ENCODE measurements at regions not wholly inside any gene's neighbourhood (a gene's known extent, or its start where the extent isn't known, plus 50 kb on each side); places are given as distances from the start of the nearest gene placed in this dataset.

DNA sequence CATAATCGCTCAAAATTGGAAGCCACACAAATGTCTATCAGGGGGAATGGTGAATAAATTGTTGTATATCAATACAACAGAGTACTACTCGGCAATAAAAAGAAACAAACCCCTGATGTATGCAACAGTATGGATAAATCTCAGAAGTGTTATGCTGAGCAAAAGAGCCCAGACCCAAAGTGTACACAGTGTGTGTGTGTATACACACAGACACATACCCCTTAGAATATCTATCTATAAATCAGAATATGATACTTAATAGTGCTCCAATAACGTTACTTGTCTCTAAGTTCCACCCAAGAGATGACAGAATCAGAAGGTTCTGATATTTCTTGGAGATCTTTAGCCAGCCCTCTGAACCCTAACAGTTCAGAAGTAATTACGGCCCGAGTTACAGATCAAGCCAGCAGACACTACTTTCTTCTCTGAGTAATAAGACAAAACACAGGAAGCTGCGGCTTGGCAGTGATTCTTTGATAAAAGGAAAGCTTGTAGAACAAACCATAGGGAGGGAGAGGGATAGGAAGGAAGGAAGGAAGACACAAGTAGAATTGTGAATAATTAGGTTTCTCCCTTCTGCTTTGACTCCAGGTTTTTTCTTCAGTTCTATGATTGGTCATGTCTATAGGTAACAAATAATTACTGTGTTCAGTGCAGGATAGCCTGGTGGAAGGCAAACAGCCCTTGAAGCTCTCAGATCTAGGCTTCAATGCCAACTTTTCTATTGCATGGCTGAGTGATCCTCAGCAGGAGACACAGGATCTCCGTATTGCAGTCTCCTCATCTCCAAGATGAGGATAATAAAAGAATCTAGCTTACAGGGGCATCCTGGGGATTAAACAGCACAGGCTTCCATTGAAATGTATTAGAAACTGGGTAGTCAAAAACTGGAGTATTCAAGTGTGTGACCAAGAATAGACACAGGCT, 75.6 kb upstream of the TEAD1 start:
- H3K9ac ChIP-seq (ENCODE audit: low read length), result no peak overlapping the region
- H4K20me1 ChIP-seq (ENCODE audit: insufficient read depth), result no peaks in the 10 kb centered on the region
- H3K27ac ChIP-seq (ENCODE audit: low read length), result no peak overlapping the region
- H3F3A ChIP-seq (ENCODE audit: insufficient read depth, low read length, poor library complexity, severe bottlenecking), result no peaks in the 10 kb centered on the region
- TF ChIP-seq EP300 (conservative IDR thresholded peaks at IDR 0.05; ENCODE audit: poor library complexity, severe bottlenecking) (no peak), TAF1 (IDR thresholded peaks at IDR 0.05; ENCODE audit: low read depth) (no peak), RAD21 (conservative IDR thresholded peaks at IDR 0.05) (no peak)
- H3K9me3 ChIP-seq (ENCODE audit: low read length), result no peaks in the 10 kb centered on the region
- H3K4me2 ChIP-seq (ENCODE audit: low read length), result no peak overlapping the region
- H2AFZ ChIP-seq (ENCODE audit: low read depth, low read length), result no peak overlapping the region
- no peaks in the 10 kb centered on the region for H3K27me3 ChIP-seq (ENCODE audit: insufficient read depth, low read depth, low read length)
- no peak overlapping the region for H3K4me3 ChIP-seq (ENCODE audit: low read length)
- H3K36me3 ChIP-seq (ENCODE audit: insufficient read depth, low read length), result no peaks in the 10 kb centered on the region
- H3K79me2 ChIP-seq (replicated peaks; ENCODE audit: insufficient read depth, low read length), result no peaks in the 10 kb centered on the region
- H3K9me2 ChIP-seq (ENCODE audit: insufficient read depth, low read length), result no peaks in the 10 kb centered on the region

DNA sequence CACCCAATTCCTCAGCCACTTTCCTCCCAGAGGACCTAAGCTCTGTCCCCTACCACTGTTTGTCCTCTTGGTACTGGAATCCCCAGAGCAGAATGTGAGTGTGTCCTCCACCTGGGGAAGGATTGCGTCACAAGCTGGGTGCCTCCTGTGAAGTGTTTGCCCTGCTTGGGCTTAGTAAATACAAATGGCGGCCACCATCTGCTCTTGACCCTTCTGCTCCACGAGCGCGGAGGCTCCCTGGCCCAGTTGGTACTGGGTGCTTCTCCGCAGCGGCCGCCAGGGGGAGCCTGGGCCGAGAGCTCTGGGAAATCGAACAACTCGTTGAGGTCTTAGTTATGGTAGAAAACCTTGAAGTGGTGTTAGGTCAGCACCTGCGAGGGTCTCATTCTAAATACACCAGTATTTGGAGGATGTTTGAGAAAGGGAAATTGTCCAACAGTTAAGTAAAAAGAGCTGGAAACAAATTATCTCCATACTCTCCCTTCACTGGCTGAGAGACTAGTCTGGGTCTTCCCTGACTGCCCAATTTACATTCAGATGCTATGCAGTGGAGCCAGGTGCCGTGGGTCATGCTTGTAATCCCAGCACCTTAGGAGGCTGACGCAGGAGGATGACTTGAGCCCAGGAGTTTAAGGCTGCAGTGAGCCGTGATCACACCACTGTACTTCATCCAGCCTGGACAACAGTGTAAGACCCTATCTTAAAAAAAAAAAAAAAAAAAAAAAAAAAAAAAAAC, 74.6 kb upstream of the TEAD1 start:
- no peak overlapping the region for H3K9ac ChIP-seq (ENCODE audit: low read length)
- H3K9me3 ChIP-seq (ENCODE audit: low read length), result no peaks in the 10 kb centered on the region
- no peak overlapping the region for H3K4me2 ChIP-seq (ENCODE audit: low read length)
- H3K27me3 ChIP-seq (ENCODE audit: insufficient read depth, low read depth, low read length), result no peaks in the 10 kb centered on the region
- H3K27ac ChIP-seq (ENCODE audit: low read length), result no peak overlapping the region
- no peaks in the 10 kb centered on the region for H4K20me1 ChIP-seq (ENCODE audit: insufficient read depth)
- no peaks in the 10 kb centered on the region for H3K36me3 ChIP-seq (ENCODE audit: insufficient read depth, low read length)
- no peaks in the 10 kb centered on the region for H3K79me2 ChIP-seq (replicated peaks; ENCODE audit: insufficient read depth, low read length)
- H3K4me3 ChIP-seq (ENCODE audit: low read length), result no peak overlapping the region
- H3K9me2 ChIP-seq (ENCODE audit: insufficient read depth, low read length), result no peaks in the 10 kb centered on the region
- H2AFZ ChIP-seq (ENCODE audit: low read depth, low read length), result no peak overlapping the region
- H3F3A ChIP-seq (ENCODE audit: insufficient read depth, low read length, poor library complexity, severe bottlenecking), result no peaks in the 10 kb centered on the region
- TF ChIP-seq POLR2AphosphoS5 (IDR thresholded peaks at IDR 0.05) (no peak), RAD21 (conservative IDR thresholded peaks at IDR 0.05) (no peak)
- TF ChIP-seq, protein P1, sequence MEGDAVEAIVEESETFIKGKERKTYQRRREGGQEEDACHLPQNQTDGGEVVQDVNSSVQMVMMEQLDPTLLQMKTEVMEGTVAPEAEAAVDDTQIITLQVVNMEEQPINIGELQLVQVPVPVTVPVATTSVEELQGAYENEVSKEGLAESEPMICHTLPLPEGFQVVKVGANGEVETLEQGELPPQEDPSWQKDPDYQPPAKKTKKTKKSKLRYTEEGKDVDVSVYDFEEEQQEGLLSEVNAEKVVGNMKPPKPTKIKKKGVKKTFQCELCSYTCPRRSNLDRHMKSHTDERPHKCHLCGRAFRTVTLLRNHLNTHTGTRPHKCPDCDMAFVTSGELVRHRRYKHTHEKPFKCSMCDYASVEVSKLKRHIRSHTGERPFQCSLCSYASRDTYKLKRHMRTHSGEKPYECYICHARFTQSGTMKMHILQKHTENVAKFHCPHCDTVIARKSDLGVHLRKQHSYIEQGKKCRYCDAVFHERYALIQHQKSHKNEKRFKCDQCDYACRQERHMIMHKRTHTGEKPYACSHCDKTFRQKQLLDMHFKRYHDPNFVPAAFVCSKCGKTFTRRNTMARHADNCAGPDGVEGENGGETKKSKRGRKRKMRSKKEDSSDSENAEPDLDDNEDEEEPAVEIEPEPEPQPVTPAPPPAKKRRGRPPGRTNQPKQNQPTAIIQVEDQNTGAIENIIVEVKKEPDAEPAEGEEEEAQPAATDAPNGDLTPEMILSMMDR (IDR thresholded peaks at IDR 0.05; ENCODE audit: poor library complexity, severe bottlenecking), result peak; percentile 25

DNA sequence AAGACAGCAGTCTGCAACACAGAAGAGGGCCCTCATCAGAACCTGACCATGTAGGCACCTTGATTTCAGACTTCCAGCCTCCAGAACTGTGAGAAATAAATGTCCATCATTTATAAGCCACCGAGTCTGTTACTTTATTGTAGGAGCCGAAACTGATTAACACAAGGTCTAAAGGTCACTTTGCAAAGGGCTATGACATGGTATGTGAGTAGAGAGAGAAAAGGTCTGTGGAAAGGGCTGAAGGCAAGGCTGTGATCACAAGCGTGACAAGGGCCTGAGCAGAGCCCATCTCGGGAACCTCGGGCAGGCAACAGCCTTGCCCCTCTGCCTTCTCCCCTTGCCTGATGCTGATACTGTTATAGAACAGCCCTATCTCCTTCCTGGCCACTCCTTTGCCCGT, 73.4 kb upstream of the TEAD1 start:
- Histone ChIP-seq H3K27me3 (ENCODE audit: insufficient read depth, low read depth, low read length) (no peaks in the 10 kb centered on the region), H3K9me3 (ENCODE audit: low read length) (no peaks in the 10 kb centered on the region), H3K79me2 (replicated peaks; ENCODE audit: insufficient read depth, low read length) (no peaks in the 10 kb centered on the region), H3K9ac (ENCODE audit: low read length) (no peak overlapping the region), H3K27ac (ENCODE audit: low read length) (no peak overlapping the region), H3K9me2 (ENCODE audit: insufficient read depth, low read length) (no peaks in the 10 kb centered on the region), H4K20me1 (ENCODE audit: insufficient read depth) (no peaks in the 10 kb centered on the region), H3K4me2 (ENCODE audit: low read length) (no peak overlapping the region), H3K4me3 (ENCODE audit: low read length) (no peak overlapping the region), H2AFZ (ENCODE audit: low read depth, low read length) (no peak overlapping the region), H3F3A (ENCODE audit: insufficient read depth, low read length, poor library complexity, severe bottlenecking) (no peaks in the 10 kb centered on the region), H3K36me3 (ENCODE audit: insufficient read depth, low read length) (no peaks in the 10 kb centered on the region)
- TF ChIP-seq MXI1 (conservative IDR thresholded peaks at IDR 0.05; ENCODE audit: poor library complexity, severe bottlenecking) (no peak), POLR2AphosphoS5 (IDR thresholded peaks at IDR 0.05) (no peak)

Data from neural cell (in vitro differentiated cells).